Kidney (tissue), 13 donors: ENCODE measurements at regions not wholly inside any gene's neighbourhood (a gene's known extent, or its start where the extent isn't known, plus 50 kb on each side); places are given as distances from the start of the nearest gene placed in this dataset.

ENCODE experiments used
- DNase-seq, 5 donors: peaks; one replicate each; pipeline ENCODE4 v3.0.0-alpha.2; 2013 to 2020
- FAIRE-seq: peaks from 2 replicates; lab custom pipeline; 2012; peaks lifted over from hg19 to GRCh38; lab: Jason Lieb, UNC
- H3K27ac ChIP-seq, 2 donors: one replicate each; pipeline ENCODE4 v1.7.0; 2013; ENCODE audit warnings: low read depth in 2 of 2, low read length in 2 of 2, inconsistent platforms in 1 of 2
- H3K27me3 ChIP-seq: one replicate; pipeline ENCODE4 v1.7.1; 2013; ENCODE audit warnings: low read length, inconsistent platforms; ENCODE audit not compliant: control insufficient read depth, insufficient read depth
- H3K36me3 ChIP-seq, 3 donors: one replicate each; pipeline versions ENCODE4 v1.7.0 to v1.7.1; 2013; ENCODE audit warnings: low read length in 3 of 3, control low read depth in 1 of 3, inconsistent platforms in 1 of 3; ENCODE audit not compliant: insufficient read depth in 3 of 3, control insufficient read depth in 2 of 3
- H3K4me1 ChIP-seq, 3 donors: one replicate each; pipeline versions ENCODE4 v1.7.0 to v1.7.1; 2013; ENCODE audit warnings: low read length in 3 of 3, inconsistent platforms in 1 of 3, low read depth in 1 of 3; ENCODE audit not compliant: control insufficient read depth in 2 of 3, insufficient read depth in 2 of 3
- H3K4me3 ChIP-seq, 3 donors: one replicate each; pipeline versions ENCODE4 v1.7.0 to v1.8.1; 2013; ENCODE audit warnings: low read length in 3 of 3, control low read depth in 1 of 3, inconsistent platforms in 1 of 3
- H3K9ac ChIP-seq, 3 donors: one replicate each; pipeline versions ENCODE4 v1.7.0 to v1.7.1; 2013; ENCODE audit warnings: low read length in 3 of 3, control low read depth in 1 of 3, inconsistent platforms in 1 of 3
- H3K9me3 ChIP-seq, 3 donors: one replicate each; pipeline versions ENCODE4 v1.7.0 to v1.7.1; 2013; ENCODE audit warnings: low read length in 3 of 3, control low read depth in 1 of 3, inconsistent platforms in 1 of 3; ENCODE audit not compliant: control insufficient read depth in 2 of 3, insufficient read depth in 1 of 3
- intact Hi-C: fragments of 100-400 bp; cut with DNase I; formaldehyde crosslinking; loops from one replicate; pipeline ENCODE4 v1.11.1; 2022
- TF ChIP-seq, protein P1 (sequence below): IDR thresholded peaks from 3 replicates; pipeline ENCODE4 v1.5.1; 2012; ENCODE audit warnings: mild to moderate bottlenecking, moderate library complexity, borderline replicate concordance; ENCODE audit not compliant: insufficient read depth; ENCODE audit errors: extremely low read depth
- donor health status: control.
- donor health status: control.
- donor health status: control.
- donor health status: control.
- donor health status: control.
- donor health status: DM: yes; HTN: yes; CAD: no.
- donor health status: Normal renal cell carcinoma (clear cell type).

DNA sequence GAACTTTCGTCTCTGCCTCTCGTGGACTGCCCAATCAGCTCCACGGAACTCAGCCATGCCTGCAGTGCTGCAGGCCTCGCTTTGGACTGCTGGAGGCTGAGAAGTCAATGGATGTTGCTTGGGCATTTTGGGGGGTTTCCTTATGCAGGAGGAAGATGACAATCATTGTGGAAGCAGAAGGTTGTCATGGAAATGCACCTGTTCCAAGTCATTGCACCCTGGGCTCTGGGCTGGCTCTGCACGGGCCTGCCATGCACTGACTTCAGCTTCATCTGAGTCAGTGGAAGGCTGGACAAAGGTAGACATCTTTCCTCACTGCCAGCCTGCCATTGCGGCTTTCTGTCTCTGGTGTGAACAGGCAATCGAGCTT lies 217.3 kb downstream of the RPS24 start:
- no peak overlapping the region for H3K9ac ChIP-seq
- intact Hi-C loops = no loop called here
- no peak overlapping the region for H3K4me3 ChIP-seq
- FAIRE-seq (no peak), DNase-seq (peak in 1 of 5 donors; percentile 38)
- TF ChIP-seq, protein P1, sequence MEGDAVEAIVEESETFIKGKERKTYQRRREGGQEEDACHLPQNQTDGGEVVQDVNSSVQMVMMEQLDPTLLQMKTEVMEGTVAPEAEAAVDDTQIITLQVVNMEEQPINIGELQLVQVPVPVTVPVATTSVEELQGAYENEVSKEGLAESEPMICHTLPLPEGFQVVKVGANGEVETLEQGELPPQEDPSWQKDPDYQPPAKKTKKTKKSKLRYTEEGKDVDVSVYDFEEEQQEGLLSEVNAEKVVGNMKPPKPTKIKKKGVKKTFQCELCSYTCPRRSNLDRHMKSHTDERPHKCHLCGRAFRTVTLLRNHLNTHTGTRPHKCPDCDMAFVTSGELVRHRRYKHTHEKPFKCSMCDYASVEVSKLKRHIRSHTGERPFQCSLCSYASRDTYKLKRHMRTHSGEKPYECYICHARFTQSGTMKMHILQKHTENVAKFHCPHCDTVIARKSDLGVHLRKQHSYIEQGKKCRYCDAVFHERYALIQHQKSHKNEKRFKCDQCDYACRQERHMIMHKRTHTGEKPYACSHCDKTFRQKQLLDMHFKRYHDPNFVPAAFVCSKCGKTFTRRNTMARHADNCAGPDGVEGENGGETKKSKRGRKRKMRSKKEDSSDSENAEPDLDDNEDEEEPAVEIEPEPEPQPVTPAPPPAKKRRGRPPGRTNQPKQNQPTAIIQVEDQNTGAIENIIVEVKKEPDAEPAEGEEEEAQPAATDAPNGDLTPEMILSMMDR = no peak
- no peak overlapping the region for H3K27ac ChIP-seq
- H3K27me3 ChIP-seq = no peaks in the 10 kb centered on the region
- H3K36me3 ChIP-seq = no peaks in the 10 kb centered on the region
- peaks cover 0 to 2% (median 0%) of the 10 kb centered on the region in 3 donors for H3K4me1 ChIP-seq
- no peaks in the 10 kb centered on the region for H3K9me3 ChIP-seq

GRCh38 chr10:78252286-78252685 lies 218.6 kb downstream of the RPS24 start:
- Histone ChIP-seq H3K27ac (no peak overlapping the region), H3K4me1 (peaks cover 0 to 7% (median 0%) of the 10 kb centered on the region in 3 donors), H3K9me3 (no peaks in the 10 kb centered on the region), H3K9ac (no peak overlapping the region), H3K36me3 (no peaks in the 10 kb centered on the region), H3K4me3 (no peak overlapping the region), H3K27me3 (no peaks in the 10 kb centered on the region)
- DNase-seq (no peak), FAIRE-seq (no peak)
- TF ChIP-seq, protein P1 = no peak
- intact Hi-C loops = no loop called here

GRCh38 chr10:78253063-78253853 lies 219.6 kb downstream of the RPS24 start:
- TF ChIP-seq, protein P1 = no peak
- FAIRE-seq = no peak
- no peak overlapping the region for H3K4me3 ChIP-seq

More at GRCh38 chr10:78253063-78253853, 219.6 kb downstream of the RPS24 start:
- Histone ChIP-seq H3K36me3 (no peaks in the 10 kb centered on the region), H3K27me3 (no peaks in the 10 kb centered on the region), H3K27ac (no peak overlapping the region), H3K9me3 (no peaks in the 10 kb centered on the region), H3K9ac (no peak overlapping the region), H3K4me1 (peaks cover 0 to 7% (median 0%) of the 10 kb centered on the region in 3 donors)
- DNase-seq = no peak
- intact Hi-C loops = no loop called here
